ENCODE measurements at regions not wholly inside any gene's neighbourhood (a gene's known extent, or its start where the extent isn't known, plus 50 kb on each side); places are given as distances from the start of the nearest gene placed in this dataset.
"Not testable (repeated sequence)": the region's sequence is repeated elsewhere in the genome, so short reads cannot be mapped to it uniquely, and the experiment has no call there.

DNA sequence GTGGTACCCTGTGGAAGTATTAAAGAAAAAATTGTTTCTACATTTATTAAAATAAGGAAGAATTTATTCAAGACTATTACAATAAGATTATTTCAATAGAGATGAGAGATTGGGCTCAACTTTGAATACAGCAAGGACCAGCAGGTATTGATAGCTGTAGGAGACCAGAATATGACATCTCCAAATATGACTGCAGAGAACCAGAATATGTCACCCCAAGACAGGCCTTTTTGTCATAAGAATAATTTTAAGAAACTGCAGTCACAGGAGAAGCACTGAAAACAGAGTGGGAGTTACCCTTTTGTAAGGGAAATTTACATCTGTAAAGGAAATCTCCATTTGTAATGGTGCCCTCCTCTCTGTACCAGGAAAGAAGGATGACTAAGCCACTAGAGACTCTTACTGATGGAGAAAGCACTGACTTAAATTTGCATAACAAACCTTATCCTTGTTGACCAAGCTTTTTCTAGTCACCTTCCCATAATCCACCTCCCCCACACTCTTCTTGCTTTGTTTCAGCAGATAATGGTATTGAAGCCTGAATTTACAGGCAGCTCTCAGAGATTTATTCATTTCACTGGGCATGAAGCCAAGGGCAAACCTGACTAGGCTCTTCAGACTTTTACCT lies 145.1 kb upstream of the RMP24 start:
- DNase-seq: no peak

DNA sequence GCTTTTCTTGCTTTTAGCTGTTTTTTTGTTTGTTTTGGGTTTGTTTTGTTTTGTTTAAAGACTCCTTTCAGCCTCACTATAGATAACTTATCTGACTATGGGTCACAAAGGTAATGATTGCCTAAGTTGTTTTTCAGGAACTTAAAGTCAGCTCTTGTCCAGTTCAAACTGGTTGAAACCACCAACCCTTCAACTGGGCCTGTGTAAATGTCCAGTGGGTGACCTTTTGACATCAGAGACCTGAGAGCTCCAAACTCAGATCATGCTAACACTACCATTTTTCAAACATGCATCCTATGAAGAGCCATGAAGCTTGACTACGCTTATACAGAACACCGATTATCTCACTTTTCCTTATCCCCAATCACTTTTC lies 144.6 kb upstream of the RMP24 start:
- DNase-seq: no peak

DNA sequence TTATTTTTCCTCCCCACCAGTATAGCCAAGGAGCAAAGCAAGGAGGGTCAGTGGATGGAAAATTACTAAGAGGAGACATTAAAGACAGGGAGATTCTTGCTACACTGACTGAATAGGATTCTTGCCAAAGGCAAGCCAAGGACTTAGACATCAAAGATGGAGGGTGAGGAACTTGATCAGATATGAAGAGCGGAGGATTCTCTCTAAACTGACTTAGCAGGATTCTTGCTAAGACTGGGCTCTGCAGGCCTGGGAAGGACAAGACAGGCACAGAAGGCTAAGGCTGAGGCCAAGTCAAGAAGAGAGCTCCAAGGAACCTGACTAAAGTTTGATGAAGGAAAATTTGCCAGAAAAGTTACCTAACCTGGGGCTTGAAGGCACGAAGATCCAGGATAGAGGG lies 143.9 kb upstream of the RMP24 start:
- DNase-seq: no peak

DNA sequence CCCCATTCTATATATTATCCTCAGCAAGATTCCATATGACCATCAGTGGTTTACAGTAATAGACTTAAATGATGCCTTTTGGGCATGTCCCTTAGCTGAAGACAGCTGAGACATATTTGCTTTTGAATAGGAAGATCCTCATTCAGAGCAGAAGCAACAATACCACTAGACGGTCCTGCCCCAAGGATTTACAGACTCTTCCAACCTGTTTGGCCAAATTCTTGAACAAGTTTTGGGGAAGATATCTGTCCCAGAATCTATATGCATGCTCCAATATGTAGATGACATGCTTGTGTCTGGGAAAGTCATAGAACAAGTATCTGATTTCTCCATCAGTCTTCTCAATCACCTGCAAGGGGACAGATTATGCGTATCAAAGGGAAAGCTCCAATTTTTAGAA lies 137.1 kb upstream of the RMP24 start:
- no peak for DNase-seq

DNA sequence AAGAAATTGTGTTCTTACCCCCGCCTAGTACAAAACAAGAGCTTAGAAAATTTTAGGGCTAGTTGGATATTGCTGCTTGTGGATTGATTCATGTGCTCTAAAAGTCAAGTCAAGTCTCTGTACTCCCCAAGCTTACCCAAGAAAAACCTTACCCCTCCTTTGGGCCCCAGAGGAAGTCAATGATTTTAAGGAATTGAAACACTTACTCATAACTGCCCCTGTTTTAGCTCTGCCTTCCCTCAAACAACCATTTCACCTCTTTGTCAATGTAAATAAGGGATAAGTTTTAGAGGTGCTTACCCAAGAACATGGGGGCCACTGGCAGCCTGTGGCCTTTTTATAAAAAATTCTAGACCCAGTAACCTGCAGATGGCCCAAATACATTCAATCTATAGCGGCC lies 136.6 kb upstream of the RMP24 start:
- no peak for DNase-seq

DNA sequence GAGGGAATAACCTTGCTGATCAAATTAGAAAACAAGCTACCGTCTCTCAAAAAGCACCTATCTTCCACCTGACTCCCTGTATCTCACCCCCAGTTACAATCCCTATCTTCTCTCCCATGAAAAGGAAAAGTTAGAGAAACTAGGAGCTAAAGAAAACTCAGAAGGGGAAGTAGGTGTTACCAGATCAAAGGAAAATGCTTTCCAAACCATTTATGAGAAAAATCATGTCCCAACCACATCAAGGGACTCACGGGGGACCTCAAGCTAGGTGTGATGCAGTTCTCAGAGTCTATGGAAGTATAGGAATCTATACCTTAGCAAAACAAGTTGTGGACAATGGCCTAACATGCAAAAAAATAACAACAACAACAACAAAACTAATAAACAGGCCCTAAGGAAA lies 135.5 kb upstream of the RMP24 start:
- DNase-seq: no peak

GRCh38 chr18:35837922-35838496 lies 134.5 kb upstream of the RMP24 start:
- DNase-seq: no peak

GRCh38 chr18:35841283-35841682 lies 131.2 kb upstream of the RMP24 start:
- no peak for DNase-seq

DNA sequence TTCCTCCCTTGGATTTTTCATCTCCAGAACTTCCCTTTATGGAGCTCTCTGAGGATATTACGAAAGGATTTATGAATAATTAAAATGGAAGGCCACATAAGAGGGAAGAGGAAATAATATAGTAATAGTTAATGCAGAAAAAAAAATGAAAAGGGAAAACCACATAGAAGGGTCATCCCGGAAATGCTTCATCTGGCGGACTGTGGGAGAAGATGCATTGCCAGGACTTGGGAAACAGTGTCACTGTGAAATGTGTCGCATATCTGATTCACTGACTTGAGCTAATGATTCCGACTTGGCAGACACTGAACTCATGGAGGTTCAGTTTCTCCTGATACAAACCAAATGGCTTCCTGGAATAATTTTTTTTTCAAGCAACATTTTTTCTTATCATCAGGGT lies 129.9 kb upstream of the RMP24 start:
- DNase-seq: no peak

DNA sequence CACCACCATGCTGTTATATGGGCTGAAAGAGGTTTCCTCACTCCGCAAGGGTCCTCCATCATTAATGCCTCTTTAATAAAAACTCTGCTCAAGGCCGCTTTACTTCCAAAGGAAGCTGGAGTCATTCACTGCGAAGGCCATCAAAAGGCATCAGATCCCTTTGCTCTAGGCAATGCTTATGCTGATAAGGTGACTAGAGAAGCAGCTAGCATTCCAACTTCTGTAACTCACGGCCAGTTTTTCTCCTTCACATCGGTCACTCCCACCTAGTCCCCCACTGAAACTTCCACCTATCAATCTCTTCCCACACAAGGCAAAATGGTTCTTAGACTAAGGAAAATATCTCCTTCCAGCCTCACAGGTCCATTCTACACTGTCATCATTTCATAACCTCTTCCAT lies 124.2 kb upstream of the RMP24 start:
- not testable (repeated sequence) for DNase-seq

DNA sequence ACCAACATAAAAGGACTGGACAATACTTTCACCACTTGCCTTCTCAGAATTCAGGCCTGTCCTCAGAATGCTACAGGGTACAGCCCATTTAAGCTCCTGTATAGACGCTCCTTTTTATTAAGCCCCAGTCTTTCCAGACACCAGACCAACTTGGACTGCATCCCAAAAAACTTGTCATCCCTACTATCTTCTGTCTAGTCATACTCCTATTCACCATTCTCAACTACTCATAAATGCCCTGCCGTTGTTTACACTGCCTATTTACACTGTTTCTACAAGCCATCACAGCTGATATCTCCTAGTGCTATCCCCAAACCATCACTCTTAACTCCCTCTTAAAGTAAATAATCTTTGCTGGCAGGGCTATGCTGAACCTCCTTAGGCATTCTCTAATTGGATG lies 123.2 kb upstream of the RMP24 start:
- DNase-seq: not testable (repeated sequence)

DNA sequence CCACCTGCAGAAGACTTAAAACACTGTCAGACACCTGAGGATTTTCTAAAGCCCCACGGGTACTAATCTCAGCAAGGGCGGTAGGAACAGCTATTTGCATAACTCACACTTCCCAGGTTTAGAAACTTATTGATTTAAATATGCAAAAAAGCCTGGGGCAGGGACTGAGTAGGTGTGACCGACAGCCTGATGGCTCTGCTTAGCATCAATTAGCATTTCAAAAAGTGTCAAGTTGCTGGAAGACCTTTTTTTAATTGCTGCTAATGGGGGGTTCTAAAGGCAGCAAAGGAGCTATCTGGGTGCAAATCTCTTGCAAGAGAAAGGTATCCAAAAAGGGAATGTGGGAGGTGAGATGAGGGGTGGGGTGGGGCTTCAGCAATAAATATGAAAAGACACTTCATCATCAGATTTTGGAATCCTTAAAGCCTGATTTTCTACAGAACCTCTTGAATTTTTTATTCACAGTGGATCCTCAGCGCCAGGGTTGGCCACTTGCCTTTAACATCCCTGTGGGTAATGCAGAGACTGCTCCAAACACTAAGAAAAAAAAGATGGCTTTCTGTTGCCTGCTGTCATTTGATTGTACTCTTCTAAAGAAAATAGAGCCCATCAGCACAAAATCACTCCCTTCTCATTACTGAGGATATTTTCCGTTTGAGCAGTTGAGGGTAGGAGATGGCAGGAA lies 121.1 kb upstream of the RMP24 start:
- no peak for DNase-seq

GRCh38 chr18:35852786-35853185 lies 119.7 kb upstream of the RMP24 start:
- DNase-seq: no peak

DNA sequence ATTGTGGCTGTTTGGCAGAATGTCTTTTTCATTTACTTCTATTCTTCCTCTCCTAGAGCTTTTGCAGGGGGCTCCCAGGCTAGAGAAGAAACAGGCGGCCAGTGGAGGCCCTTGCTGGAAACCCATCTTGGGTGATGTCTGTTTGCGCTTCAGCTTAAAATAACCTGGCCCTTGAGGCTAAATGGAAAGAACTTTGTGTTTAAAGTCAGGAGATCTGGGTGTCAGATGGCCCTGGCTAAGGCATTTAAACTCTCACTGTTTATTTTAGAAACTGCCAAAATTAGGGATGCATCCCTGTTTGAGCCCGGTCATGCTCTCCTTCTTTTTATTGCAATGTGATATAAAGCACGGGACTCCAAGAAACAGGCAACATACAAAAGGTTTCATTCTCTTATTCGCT lies 118.4 kb upstream of the RMP24 start:
- DNase-seq: no peak

GRCh38 chr18:35856178-35856577 lies 116.3 kb upstream of the RMP24 start:
- DNase-seq: no peak

DNA sequence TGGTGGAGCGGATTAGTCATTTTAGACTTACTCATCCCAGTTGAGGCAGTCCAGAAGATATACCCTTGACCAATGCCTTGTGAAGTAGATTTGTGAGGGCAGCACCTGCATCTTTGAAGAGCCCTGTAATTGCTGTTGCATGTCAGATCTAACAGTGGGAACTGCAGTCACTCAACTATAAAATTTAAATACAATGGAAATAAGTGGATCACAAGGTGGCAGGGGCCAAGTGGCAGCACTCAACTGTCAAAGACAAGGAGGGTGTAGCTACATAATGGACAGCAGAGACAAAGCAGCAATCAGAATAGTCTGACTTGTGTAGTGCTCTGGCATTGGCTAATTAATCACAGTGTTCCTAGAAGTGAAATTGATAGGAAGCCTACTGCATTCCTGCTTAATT lies 115.8 kb upstream of the RMP24 start:
- DNase-seq: not testable (repeated sequence)

- not testable (repeated sequence) for DNase-seq
These were observed 114.9 kb upstream of the RMP24 start for GRCh38 chr18:35857581-35857980.

DNA sequence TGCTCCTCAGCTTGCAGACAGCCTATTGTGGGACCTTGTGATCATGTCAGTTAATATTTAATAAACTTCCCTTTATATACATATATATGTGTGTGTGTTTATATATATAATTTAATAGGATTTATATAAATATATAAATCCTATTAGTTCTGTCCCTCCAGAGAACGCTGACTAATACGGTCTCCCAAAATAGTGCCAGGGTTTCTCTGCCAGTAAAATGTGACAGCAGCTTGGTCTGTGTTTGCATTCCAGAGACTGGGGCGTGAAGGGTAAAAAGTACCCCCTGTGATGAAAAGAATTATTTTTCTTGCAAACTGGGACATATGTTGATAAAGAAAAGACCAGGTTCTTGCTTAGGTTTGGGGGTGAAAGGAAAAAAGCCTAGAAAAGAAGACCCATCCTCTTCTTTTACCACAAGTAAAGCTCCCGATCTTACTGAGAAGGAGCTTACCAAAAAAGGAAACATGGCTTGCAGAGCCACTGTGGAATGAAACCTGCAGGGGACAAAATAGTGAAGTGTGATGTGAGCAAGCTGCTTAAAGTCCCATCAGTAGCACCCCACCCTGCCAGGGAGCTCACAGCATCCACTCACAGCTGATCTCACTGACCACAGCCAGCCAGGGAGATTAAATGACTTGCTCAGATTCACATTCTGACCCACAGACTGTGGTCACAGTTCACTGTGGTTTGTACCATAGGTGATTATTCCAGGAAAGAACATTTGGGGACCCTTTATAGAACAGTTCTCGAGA lies 110.9 kb upstream of the RMP24 start:
- no peak for DNase-seq

DNA sequence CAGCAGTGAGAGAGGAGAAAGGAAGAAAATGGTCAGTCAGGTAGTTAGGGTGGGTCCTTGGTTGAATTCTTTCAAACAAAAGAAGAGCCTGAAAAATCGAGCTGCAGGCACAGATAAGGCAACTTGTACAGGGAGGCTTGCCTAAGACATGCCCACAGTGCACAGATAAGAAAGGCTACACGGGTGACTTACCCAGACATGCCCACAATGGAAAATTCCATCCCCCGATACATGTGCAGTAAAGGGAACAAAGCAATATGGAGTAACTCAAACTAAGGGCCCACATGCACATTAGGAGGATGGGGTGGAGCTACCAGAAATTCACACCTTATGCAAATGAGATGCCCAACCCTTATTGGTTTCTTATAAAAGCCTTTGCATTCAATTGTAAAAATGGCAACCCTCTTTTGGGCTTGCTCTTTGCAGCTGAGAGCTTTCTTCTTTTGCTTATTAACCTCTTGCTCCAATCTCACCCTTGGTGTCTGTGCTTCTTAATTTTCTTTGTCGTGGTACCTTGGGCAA lies 110.3 kb upstream of the RMP24 start:
- no peak for DNase-seq

GRCh38 chr18:35864916-35865315 lies 107.6 kb upstream of the RMP24 start:
- no peak for DNase-seq

DNA sequence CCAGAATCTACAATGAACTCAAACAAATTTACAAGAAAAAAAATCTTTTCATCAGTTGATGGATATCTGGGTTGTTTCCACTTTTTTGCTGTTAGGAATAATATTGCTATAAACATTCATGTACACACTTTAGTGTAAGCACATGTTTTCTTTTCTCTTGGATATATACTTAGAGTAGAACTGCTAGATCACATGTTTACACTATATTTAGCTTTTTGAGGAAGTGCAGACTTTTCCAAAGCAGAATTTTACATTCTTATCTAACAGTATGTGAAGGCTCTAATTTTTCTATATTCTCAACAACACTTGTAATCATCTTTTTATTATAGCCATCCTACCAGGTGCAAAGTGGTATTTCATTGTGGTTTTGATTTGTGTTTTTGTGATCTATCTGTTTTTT lies 103.6 kb upstream of the RMP24 start:
- DNase-seq: no peak

DNA sequence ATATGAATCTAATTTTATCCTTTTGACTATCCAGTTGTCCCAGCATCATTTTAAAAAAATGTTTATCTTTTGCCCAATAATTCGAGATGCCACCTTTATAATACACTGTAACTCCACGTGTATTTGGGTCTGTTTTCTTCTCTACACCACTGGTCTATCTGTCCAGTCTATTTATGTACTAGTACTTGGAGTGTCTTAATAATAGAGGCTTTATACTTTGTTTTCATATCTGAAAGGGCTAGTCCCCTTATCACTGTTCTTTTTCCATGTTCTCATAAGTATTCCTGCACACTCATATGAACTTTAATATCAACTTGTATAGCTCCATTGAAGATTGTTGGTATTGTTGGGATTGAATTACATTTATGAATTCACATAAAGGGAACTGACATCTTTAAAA lies 101.1 kb upstream of the RMP24 start:
- no peak for DNase-seq

DNA sequence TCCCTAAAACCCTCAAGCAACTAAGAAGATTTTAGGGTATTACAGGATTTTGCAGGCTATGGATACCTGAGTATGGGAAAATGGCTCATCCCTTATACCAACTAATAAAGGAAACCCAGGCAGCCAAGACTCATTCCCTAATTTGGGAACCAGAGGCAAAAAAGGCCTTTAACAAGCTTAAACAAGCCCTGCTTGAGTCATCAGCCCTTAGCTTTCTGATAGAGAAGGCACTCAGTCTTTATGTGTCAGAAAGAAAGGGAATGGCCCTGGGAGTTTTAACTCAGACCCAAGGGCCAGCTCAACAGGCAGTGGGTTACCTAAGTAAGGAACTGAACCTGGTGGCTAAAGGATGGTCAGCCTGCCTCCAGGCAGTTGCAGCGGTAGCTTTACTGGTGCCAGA lies 96.9 kb upstream of the RMP24 start:
- no peak for DNase-seq

GRCh38 chr18:35876243-35876642 lies 96.2 kb upstream of the RMP24 start:
- DNase-seq: no peak
